ENCODE measurements at regions not wholly inside any gene's neighbourhood (a gene's known extent, or its start where the extent isn't known, plus 50 kb on each side); places are given as distances from the start of the nearest gene placed in this dataset.

DNA sequence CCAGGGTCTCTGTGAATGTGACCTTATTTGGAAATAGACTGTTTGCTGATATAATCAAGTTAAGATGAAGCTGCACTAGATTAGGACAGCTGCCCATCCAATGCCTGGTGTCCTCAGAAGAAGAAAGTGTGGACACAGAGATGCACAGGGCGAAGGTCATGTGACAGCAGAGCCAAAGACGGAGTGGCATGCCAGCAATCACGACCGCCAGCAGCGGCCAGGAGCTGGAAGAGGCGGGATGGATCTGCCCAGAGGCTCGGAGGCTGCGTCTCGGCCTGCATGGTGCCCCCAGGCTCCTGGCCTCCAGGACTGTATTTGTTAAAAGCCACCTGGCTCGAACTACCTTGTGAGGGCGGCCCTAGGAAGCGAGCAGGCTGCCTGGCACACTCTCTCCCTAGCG is 76.5 kb downstream of the RFLNA start:
- no peaks in the 10 kb centered on the region for H3K27me3 ChIP-seq
- H3K27ac ChIP-seq = peak overlapping the region in 1 of 2 donors; percentile 87
- H3K4me3 ChIP-seq = no peak overlapping the region
- H3K9me3 ChIP-seq = no peaks in the 10 kb centered on the region
- TF ChIP-seq, protein P1, sequence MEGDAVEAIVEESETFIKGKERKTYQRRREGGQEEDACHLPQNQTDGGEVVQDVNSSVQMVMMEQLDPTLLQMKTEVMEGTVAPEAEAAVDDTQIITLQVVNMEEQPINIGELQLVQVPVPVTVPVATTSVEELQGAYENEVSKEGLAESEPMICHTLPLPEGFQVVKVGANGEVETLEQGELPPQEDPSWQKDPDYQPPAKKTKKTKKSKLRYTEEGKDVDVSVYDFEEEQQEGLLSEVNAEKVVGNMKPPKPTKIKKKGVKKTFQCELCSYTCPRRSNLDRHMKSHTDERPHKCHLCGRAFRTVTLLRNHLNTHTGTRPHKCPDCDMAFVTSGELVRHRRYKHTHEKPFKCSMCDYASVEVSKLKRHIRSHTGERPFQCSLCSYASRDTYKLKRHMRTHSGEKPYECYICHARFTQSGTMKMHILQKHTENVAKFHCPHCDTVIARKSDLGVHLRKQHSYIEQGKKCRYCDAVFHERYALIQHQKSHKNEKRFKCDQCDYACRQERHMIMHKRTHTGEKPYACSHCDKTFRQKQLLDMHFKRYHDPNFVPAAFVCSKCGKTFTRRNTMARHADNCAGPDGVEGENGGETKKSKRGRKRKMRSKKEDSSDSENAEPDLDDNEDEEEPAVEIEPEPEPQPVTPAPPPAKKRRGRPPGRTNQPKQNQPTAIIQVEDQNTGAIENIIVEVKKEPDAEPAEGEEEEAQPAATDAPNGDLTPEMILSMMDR (IDR thresholded peaks at IDR 0.05) = no peak
- H3K36me3 ChIP-seq = peaks cover 54 to 59% of the 10 kb centered on the region in 2 donors
- DNase-seq (ENCODE audit: low spot score in 2 of 2) = no peak
- H3K4me1 ChIP-seq = peaks cover 26 to 34% of the 10 kb centered on the region in 2 donors
- intact Hi-C loops (cut with DNase I) = no loop called here

DNA sequence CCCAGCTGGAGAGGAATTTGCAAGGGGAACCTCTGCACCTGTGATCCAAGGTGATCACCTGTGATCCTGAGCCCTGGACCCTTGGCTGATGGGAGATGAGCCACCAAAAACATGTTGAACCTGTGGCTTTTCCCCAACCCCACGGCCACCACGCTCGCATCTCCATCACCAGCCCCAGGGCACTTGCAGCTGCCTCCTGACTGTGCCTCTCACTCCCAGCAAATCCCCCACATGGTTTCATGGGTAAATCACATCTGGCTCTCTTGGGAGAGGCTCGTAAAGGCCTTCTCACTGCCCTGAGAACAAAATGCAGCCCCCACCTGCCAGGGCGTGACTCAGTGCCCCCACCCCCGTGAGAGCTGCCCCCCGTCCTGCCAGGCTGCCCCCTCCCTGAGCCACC is 76.0 kb downstream of the RFLNA start:
- Histone ChIP-seq H3K27me3 (no peaks in the 10 kb centered on the region), H3K4me1 (peaks cover 26 to 34% of the 10 kb centered on the region in 2 donors), H3K27ac (peak overlapping the region; percentile 83 to 87), H3K9me3 (no peaks in the 10 kb centered on the region), H3K4me3 (no peak overlapping the region), H3K36me3 (peaks cover 52 to 59% of the 10 kb centered on the region in 2 donors)
- TF ChIP-seq, protein P1 (IDR thresholded peaks at IDR 0.05) = no peak
- intact Hi-C loops (cut with DNase I) = no loop called here
- DNase-seq (ENCODE audit: low spot score in 2 of 2) = no peak

DNA sequence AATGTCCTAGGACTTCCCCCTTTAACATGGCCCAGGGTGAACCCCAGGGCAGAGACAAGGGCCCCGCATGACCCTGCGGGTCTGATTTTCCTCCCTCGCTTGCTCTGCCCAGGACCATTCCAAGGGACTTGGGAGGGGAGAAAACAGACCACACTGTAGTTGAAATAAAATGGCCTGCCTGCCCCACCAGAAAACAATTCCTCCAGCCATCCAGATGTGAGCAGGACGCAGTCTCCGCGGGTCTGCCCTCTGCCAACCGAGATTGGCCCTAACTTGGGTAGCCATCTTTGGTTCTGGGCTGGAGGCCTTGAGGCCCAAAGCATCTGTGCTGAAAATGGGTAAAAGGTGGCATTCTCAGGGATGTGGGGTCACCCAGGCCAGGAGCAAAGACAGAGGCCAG is 75.5 kb downstream of the RFLNA start:
- Histone ChIP-seq H3K27me3 (no peaks in the 10 kb centered on the region), H3K27ac (peak overlapping the region; percentile 83 to 87), H3K9me3 (no peaks in the 10 kb centered on the region), H3K4me1 (peaks cover 26 to 34% of the 10 kb centered on the region in 2 donors), H3K36me3 (peaks cover 52 to 55% of the 10 kb centered on the region in 2 donors), H3K4me3 (no peak overlapping the region)
- DNase-seq (ENCODE audit: low spot score in 2 of 2) = no peak
- intact Hi-C loops (cut with DNase I) = no loop called here
- TF ChIP-seq, protein P1 (IDR thresholded peaks at IDR 0.05) = no peak

DNA sequence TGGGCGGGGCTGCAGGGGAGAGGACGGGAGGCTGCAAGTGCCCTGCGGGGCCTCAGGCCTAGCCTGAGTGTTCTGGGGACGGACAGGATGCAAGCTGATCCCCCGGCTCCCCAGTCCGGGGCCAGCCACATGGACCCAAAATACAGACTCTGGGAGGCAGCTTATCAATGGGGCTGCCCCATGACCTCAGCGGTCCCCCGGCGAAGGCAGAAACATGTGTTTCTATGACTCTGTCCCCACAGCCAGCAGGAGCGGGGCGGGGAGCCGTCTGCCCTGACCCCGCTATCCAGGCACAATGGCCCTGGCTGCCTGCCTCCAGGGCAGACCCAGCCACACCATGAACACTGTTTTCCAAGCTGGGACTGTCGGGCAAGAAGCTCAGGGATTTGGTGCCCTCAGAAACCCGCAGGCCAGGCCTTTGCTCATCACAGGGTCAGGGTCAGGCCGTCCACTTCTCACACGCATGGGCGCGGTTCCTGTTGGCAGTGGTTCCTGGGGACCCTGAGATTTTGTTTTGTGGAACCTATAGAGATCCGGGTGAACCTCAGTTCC is 75.0 kb downstream of the RFLNA start:
- peak in 1 of 2 donors; percentile 83 for DNase-seq (ENCODE audit: low spot score in 2 of 2)
- Histone ChIP-seq H3K9me3 (no peaks in the 10 kb centered on the region), H3K36me3 (peaks cover 50 to 51% of the 10 kb centered on the region in 2 donors), H3K4me1 (peaks cover 26 to 34% of the 10 kb centered on the region in 2 donors), H3K27me3 (no peaks in the 10 kb centered on the region), H3K27ac (peak overlapping the region; percentile 83 to 87), H3K4me3 (no peak overlapping the region)
- TF ChIP-seq, protein P1 (IDR thresholded peaks at IDR 0.05) = no peak
- intact Hi-C loops (cut with DNase I) = loop anchor here (1.0 to 5.0 kb wide), 6 partner anchors 10 to 537 kb away; partner anchors contain the start of gene NCOR2

DNA sequence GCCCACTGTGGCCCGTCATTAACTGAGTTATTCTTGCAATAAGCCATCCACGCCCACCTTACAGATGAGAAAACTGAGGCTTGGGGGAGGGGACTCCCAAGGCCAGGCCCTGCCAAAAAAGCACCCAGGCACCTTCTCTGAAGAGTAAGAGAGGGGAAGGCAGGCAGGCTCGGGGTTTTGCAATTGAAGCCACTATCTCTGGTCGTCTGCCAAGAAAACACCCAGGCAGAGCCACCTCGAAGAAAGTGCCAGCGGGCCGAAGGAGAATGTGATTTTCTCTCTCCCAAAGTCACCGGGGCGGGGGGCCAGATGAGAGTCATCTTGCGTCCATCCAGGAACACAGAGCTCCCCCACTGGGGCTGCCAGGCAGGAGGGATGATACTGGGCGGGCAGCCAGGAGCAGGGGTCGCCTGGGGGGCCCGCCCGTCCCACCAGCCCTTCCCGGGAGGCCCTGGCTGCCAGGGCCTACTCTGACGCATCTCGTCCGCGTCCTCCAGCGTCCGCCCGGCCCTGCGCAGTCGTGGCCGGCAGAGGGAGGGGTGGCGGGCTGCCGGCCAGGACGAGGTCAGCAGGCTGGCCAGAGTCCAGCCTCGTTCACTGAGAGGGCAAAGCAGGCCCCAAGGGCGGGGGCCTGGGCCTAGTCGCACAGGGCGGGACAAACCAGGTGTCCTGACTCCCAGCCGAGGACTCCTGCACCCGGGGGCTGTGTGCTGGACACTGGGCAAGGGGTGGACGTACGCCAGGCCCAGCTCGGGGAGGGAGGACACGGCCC is 74.3 kb downstream of the RFLNA start:
- Histone ChIP-seq H3K36me3 (peaks cover 44 to 45% of the 10 kb centered on the region in 2 donors), H3K9me3 (no peaks in the 10 kb centered on the region), H3K4me1 (peaks cover 26 to 34% of the 10 kb centered on the region in 2 donors), H3K27me3 (no peaks in the 10 kb centered on the region), H3K27ac (peak overlapping the region; percentile 83 to 87), H3K4me3 (peak overlapping the region in 1 of 2 donors; percentile 37)
- DNase-seq (ENCODE audit: low spot score in 2 of 2) = peak; percentile 61 to 95
- intact Hi-C loops (cut with DNase I) = loop anchor here (1.0 to 5.0 kb wide), 6 partner anchors 11 to 538 kb away; partner anchors contain the start of gene NCOR2
- TF ChIP-seq, protein P1 (IDR thresholded peaks at IDR 0.05) = peak; percentile 46 to 73 (median 49)
